GM18858 (cell line): ENCODE measurements at regions not wholly inside any gene's neighbourhood (a gene's known extent, or its start where the extent isn't known, plus 50 kb on each side); places are given as distances from the start of the nearest gene placed in this dataset.
A peak's percentile ranks its signal among the peaks of the same experiment; 100 is the strongest.

Experiments
- ATAC-seq: cut with Tn5 transposase; IDR thresholded peaks from one replicate; pipeline ENCODE4 v1.9.1; 2021; ENCODE audit not compliant: unreplicated experiment

DNA sequence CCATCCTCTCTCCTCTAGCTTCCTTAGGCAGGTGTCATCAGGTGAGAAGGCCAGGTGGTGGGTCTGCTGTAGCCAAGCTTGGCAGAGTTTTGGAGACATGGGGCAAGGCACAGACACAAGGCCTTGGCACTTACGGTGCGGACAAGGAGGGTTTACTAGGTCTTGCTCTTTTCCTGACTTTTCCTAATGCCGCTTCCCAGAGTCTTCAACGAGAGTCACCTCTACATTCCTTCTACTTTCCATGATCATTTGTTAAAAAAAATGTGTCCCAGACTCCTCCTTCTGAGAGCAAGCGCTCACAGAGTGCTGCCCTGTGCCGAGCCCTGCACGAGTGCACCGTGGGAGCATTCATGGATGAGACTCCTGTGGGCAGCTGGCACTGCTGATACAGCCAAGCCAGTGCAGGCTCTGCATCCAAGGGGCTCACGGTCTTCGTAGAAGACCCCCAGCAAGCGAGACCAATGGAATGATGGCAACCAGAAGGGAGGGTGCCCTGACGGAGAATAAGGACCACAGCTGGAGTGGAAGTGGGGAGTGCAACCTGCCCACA is 243.0 kb upstream of the MKI67 start:
- ATAC-seq: no peak

DNA sequence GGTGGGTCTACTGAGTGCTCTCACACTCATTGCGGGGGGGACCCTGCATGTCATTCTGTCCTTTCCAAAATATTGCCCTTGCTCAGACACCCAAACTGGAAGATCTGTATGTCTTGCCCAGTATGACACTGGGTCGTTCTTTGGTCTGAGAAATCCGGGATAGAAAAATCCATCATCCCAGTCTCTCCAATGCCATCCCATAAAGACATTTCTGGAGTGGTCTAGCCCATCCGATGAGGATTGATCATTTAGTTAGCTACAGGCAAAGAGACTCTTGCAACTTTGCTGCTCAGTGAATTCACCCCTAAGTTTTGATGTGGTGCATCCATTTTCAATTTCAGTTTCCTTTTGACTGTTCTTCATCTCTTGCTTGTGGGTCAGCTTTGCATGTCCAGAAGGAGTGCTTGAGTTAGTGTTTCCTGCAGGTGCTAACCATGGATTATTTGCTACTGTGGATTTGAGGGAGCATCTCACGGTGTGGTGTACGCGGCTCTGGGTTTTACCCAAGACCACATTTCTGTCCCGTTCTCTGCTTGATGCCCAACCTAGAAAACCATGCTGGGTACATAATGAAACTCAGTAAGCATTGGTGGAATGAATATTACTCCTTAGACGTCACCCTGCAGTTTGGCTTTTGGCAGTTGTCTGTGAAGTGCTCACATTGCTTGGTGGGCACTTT is 247.0 kb upstream of the MKI67 start:
- ATAC-seq: peak; percentile 90

DNA sequence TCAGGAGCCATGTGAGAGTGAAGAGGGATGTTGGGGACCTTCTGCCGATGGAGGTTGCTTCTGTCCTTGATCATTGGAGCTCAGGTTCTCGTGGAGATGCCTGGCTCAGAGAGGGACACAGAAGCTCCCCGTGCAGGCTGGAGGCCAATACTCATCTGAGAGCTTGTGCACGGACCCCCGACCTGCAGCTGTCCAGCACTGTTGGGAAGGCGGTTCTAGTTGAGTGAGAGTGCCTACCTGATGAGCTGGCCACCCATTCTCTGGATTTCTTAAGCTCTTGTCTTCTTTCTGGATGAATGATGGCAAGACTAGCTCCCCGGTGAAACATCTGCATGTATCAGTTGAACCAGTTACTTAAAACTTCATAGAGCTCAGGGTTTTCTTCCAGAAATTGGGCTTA is 247.6 kb upstream of the MKI67 start:
- no peak for ATAC-seq

DNA sequence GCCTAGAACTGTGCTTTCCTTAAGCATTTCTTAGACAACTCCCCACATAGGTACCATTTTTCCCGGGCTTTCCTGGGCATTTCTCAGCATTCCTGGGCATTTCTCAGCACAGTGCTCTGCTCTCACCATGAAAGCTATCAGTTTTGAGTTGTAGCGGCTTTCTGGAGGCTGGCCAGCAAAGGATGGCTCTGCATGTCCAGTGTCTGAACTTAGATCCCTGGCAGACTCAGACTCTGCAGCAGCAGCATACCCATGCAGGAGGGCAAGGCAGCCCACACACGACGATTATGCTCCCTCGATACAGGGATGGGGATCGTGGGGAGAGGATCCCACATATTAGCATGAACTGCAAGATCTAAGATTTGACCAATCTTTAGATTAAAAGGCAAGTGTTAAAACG is 248.9 kb upstream of the MKI67 start:
- no peak for ATAC-seq

DNA sequence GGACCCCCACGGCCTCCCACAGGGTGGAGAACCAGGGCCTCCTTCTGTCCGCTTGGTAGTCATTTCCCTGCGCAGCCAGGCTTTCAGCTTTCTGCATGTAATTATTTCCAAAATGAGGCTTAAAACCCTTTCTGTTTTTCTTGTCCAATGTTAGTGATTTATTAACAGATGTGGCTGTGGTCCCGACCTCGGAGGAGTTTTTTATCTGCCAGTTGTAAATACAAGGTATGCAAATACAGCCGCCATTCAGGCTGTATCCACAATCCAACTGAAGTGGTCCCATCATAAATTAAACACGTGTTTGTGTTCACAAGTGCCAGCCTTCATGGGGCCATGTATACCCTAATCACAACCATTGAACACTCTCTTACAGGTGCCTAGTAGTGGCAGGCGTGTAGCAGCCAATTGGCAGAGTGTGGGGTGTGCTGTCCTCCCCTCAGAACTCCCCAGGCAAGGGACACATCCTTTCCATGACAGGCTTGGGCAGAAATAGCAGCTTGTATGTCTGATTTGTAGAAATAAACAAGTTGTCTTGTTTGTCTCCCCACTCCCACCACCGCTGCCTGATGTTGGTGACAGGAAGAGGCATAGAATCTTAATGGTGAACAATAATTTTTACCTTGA is 251.3 kb upstream of the MKI67 start:
- ATAC-seq: no peak

DNA sequence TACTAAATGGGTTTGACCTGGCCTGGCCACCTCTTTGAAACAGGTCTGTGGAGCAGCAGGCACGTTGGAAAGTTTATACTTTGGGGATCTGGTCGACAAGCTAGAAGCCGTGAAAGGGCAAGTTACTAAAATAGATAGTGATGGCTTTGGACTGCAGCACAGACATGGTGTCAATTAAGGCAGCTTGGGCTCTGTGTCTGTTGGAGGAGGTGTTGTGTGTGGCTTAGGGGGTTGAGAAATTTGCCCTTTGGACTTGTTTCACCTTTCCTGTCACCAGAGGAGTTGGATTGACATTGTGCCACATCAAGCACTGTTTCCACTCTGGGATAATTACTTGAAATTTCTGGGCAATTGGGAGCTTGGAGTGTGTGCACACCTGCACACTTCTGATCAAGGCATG is 251.8 kb upstream of the MKI67 start:
- no peak for ATAC-seq

DNA sequence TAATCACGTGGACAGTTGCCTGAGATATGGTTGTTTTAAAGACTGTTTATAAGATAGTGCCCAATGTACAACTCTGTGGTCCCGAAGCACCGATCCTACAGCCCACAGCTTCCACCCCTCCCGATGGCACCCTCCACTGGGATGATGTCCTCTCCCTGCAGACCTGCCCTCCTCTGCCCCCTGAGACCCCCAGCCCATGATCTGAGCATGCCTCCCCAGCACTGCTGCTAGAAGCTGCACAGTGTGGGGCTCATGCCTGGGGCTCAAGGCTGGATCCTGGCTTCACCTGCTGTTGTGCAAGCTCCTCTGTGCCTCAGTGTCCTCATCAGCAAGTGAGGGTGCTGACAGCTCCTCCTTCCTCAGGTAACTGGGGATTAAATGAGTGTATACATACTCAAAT is 254.7 kb upstream of the MKI67 start:
- no peak for ATAC-seq

DNA sequence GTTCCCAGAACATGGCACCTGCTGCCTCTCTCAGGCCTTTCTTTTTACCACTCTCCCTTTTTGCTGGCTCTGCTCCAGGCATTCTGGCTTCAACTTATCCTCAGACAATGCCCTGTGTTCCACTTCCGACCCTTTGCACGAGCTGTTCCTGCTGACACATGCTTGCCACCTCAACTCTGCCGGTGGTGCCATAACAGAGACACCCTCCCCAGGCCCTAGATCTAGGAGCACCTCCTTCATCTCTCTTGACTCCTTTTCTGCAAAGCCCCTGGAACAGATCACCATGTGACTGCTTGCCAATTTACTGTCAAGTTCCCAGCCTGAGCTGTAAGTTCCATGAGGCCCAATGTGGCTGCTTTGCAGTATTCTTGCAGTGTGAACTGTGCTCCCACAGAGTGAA is 256.0 kb upstream of the MKI67 start:
- no peak for ATAC-seq

DNA sequence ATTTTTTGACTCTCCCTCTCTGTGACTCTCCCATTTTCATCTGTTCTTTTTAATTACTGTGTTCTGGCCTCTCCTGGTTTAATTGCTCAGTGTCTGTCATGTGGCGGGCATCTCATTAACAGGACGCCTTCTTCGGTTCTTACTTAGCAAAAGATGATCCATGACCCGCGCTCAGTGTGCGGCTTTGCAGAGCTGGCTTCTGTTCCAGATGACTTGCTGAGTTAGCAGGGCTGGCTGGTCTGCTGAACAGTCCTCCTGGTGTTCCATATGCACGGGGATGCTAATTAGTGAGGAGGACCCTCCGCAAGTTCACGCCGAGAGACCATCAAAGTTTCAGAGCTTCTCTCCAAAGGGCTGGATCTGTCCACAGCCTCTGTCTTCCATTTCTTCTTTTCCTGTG is 258.6 kb upstream of the MKI67 start:
- no peak for ATAC-seq

DNA sequence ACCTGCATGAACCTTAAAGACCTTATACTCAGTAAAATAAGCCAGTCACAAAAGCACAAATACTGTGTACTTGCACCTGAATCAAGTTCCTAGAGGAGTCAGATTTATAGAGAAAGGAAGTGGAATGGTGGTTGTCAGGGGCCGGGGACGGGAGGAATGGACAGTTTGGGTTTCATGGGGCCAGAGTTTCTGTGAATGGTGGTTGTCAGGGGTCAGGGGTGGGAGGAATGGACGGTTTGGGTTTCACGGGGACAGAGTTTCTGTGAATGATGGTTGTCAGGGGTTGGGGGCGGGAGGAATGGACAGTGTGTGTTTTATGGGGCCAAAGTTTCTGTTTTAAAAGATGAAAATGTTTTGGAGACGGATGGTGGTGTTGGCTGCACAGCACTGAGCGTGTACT is 260.0 kb upstream of the MKI67 start:
- ATAC-seq: no peak

DNA sequence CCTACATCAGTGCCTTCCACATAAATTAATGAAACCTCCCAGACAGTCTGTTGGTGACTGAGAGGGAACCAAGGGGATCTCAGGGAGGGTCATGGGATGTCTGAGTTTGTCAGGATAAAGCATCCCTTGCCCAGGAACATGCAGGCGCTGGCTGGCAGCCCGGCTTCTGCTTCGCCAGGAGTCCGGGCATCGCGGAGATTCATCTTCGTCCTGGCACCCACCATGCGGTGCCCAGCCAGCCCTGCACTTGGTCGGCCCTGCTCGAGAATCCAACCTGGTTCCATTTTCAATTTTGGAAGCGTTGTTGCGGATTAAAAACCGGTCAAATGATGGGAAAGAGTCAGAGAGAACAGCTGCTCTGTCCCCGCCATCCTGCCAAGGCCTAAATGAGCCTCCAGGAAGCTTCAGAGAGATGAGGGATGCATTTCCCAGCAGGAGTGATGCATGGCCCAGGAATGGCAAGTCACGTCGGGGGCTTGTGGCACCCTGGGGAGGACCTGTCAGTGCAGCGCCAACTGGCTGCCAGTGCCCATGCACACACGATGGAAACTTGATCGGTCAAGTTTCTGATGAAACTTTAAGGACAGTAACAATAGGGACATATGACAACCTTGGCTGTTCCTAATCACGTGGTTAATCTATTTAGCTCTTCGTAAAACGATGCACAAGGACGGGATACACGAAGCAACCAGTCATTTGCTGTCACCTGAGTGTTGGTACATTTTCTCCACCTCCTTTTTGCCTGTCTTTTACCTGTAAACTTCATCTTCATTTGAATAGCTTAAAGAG is 260.8 kb upstream of the MKI67 start:
- no peak for ATAC-seq

DNA sequence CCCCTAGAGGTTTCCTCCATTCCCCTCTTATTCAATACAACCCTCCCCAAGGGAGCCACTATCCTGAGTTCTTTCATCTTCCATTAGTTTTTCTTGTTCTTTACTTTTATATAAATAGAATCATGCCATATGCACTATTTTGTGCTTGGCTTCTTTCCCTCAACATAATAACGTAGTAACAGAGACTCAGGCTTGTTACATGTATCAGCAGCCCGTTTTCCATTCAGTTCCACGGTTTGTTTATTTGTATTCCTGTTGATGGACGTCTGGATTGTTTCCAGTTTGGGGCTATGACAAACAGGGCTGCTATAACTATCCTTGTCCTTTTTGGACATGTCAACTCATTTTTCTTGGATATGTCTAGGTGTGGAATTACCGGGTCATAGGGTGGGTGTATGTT is 264.4 kb upstream of the MKI67 start:
- no peak for ATAC-seq

DNA sequence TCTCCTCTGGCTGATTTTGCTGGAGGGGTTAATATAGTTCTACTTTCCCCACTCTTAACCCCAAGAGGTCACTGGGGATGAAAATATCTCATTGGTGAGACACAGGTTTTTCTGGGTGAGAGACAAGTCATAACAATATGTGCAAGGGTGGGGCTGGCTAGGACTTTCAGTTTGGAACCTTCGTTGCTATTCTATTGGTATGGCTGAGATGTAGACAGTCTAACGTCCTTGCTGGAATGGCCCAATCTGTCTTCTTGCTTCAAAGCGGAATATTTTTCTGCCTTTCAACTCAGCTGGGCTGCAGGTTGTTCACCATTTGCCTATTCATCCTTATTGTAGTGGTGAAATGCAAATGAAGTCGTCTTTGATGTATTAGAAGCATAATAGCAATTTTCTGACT is 267.3 kb upstream of the MKI67 start:
- no peak for ATAC-seq

DNA sequence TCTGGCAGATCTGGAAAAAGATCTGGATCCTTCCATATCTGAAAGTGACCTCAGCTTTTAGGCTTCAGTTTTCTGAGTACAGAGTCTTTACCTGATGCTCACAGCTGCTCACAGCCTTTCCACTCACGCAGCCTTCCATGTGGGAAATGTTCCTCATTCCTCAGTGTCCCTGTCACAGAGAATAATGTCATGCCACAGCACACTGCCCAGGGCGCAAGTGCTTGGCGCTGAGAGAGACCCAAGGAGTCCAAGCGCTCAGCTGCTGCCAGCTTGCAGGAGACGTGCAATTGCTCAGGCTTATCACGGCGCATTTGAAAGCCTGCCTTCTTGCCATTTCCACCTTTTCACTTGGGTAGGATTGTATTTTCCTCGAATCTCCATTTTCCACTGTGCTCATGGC is 271.9 kb upstream of the MKI67 start:
- no peak for ATAC-seq

DNA sequence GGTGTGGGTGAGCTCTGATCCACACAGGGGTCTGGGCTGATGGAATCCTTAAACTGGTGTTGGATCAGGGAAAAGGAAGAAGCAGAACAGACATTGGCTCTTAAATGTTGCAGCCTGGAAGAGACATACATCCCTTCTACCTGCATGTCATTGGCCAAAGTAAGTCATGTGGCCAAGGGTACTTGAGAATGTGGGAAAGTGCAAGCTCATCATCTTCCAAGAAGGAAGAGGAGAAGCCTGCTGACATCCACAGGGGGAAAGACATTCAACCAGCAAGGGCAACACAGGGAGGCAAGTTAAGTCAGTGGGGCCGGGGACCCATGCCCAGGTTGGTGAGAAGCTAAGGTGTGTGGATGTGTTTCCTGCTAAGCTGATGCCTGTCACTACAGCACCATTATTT is 272.8 kb upstream of the MKI67 start:
- ATAC-seq: no peak

DNA sequence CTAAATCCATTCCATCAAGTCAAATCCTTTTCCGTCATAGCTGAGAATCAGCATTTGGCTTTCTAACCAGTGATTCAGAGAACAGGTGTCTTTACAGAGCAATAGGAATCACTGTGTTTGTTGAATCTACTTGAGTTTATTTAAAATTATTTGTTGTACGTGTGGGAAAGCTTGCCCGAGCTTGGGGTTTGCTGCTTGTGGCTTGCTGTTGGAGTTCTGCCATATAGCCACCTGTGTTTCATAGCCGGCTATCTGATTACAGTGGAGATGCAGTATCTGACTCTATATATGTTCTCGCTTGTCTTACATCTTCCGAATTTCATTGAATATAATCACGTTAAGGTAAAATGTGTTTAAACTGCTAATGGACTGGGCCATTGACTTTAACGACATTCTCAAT is 274.3 kb upstream of the MKI67 start:
- no peak for ATAC-seq

DNA sequence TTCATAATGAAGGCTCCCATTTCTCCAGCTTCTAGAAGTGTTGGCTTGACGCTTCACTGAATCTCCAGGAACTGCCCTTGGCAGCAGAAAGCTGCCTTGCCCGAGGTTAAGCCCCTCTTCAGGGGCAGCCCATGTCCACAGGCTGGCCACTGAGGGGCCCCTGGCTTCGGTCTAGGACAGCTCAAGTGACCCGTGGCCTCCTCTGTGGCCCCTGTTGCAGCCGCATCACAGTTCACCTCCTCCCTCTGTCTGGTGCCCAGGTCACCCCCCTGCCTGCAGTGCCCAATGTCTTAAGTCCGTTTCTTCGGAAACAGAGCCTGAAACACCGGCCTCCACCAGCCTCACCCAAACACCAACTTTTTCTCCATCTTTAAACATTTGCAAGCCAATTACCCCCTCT is 279.2 kb upstream of the MKI67 start:
- ATAC-seq: no peak

DNA sequence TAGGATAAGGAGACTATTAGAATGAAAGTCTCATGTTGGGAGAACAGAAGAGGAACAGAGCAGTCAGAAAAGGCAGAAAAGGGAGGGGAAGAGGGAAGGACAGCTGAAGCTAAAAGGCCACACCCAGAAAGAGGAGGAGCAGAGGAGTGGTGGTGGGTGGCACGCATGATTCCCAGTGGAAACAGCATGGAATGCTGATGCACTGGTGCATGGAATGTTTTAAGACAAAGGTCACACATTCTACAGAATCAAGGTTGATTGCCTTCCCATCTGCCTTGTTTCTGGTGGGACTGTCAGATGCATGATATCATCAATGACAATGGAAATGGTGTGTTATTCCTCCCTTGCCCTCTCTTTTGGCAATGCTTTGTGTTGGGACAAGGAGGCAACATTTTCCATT is 285.4 kb upstream of the MKI67 start:
- no peak for ATAC-seq

DNA sequence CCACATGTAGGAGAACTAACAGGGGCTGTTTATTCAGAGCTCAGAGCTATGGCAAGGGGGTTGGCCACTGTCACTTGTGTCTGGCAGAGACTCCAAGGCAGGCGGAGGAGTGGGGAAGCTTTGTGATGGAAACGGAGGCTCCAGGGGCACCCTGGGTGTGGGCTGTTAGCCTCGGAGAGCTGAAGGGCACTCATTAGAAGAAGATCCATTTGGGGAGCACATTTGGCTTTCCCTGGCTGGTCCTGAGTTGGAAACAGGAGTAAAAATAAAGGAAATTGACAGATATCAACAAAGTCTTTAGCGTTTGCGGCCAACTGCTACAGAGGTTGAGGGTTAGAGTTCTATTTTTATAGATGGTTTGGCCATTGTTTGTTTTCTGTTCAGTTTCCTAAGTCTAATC is 288.3 kb upstream of the MKI67 start:
- no peak for ATAC-seq

DNA sequence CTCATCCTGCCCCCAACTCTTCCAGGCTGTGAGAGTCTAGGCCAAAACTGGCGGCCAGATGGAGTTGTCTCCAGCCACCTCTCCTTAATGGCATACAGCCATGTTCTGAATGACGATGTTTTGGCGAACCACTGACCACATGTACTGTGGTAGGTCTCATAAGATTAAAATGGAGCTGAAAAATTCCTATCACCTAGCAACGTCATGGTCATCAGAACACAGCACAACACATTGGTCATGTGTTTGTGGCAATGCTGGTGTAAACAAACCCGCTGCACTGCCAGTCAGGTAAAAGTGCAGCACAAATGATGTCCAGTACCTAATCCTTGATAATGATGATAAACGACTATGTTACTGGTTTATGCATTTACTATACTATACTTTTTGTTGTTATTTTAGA is 290.0 kb upstream of the MKI67 start:
- ATAC-seq: no peak

DNA sequence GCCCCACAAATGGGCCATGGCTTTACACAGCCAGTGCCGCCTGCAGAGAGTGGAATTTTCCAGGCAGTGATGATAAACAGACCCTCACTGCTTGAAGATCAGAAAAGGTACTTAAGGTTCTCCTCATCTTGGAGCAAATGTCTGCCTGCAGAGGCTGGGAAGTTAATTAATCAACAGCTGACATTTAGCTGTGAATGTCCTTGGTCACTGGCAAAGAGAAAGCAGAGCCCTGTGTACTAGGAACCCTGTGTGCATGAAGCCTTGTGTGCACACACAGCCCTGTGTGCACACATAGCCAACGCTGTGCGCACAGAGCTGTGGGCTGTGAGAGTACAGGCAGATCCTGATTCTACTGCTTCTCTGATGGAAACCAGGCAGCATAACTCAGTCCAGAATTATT is 291.6 kb upstream of the MKI67 start:
- ATAC-seq: no peak

DNA sequence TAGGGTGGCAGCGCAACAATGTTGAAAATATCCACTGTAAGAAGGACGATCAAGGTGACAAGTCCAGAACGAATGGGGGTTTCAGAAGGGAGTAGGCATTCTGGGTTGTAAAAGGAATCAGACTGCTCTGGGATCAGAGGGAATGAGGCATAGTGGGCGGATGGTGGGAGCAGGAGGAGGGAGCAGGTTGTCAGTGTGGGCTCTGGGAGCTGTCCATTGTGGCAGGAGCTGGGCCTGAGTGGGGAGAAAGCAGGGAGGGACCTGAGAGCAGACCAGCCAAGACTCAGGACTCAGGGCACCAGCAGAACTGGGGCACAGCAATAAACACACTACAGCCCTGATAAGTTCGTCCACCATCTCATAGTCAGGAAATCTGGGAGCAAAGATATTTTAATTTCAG is 292.6 kb upstream of the MKI67 start:
- no peak for ATAC-seq
